ENCODE measurements at regions not wholly inside any gene's neighbourhood (a gene's known extent, or its start where the extent isn't known, plus 50 kb on each side); places are given as distances from the start of the nearest gene placed in this dataset.
A peak's percentile ranks its signal among the peaks of the same experiment; 100 is the strongest.
"Not testable (repeated sequence)": the region's sequence is repeated elsewhere in the genome, so short reads cannot be mapped to it uniquely, and the experiment has no call there.

DNA sequence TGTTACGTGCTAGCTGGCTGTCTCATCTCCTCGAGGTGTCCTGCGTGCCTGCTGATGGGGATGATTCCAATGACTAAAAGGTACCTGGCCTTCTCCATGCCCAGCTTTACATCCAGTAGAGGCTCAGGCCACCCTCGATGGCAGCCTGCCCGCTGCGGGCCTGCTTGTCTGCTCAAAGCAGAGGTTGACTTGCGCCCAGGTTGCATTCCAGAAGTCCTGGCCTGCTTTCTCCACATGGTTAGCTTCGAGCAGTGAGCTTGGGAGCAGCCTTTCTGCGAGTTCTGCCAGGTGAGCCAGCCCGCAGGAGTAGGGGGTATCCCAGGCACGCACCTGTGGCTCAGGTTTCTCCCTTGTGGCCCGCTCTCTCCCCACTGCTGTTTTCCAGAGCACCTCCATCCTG is 175.0 kb upstream of the PLGLB2 start:
- not testable (repeated sequence) for DNase-seq (ENCODE audit: low read depth in 2 of 2)

DNA sequence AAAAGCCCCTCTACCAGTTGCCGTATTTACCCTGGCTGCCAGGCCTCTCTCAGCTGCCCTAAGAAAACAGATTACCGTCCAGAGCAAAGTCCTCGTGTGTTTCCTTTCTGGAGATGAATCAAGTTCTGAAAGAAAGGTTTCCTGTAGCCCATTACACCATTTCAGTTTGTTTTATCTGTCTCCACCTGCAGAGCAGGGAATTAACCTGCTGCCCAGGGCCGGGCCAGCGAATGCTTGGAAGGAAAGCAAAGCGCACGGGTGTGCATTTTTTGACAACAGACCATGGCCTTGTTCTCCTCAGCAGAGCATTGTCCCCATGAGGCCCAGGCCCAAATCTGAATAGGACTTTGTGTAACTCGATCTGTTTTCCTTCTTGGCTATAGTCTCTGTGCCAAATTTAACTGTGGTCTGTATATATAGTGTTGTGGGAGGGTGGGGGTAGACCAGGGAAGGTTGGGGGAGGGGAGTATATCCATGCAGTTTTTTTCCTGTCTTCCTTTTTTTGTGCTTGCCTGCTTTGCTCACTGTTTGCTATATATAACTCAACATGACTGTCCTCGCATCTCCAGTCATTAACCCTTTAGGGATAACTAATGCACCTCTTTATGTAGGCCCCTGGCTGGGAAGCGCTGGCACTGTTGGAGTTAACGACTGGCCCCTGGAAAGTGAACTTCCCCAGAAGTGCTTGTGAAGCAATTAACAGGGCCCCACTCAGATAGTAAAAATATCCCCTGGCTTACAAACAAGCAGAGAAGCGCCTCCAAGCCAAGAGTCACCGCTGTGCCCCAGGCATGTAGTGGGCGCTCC is 174.3 kb upstream of the PLGLB2 start:
- peak in 1 of 2 donors; percentile 61 for DNase-seq (ENCODE audit: low read depth in 2 of 2)

DNA sequence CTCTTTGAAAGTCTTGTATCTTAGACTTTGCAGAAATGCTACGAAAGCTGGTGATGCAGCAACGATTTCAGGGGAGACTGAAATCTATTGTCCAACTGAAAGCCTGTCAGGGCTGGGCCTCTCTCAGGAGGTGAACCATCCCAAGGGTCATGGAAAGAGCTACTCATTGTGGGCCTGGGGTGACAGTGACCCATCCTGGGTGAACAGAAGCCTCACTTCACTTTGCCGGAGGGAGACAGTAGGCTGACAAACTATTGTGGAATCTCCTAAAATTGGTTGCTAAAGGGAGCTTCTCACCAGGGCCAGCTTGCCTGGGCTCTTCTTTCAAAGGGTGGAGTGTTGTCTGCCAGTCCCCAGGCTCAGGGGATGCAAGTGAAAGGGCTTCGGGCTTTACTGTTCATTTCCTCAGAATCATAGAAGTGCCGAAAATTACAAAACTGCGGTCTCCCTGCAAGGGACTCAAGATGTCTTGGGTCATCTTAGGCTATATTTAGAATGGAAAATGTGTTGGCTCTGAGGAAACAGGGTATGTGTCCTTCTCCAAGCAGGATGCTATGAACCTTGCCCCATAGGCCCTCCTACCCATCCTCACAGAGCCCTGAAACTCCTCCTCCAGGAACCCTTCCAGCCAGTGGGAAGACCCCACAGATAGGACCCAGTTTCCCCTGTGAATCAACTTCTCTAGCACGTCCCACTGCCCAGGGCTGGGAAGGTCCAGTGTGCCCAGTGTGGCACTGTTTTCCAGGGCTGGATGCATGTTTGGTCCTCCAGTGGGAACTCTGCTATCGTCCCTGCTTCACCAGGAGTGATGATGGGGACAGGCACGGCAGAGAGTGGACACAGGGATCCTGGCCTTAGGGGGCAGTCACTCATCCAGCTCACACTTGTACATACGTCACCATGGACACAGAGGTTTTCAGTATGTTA is 173.4 kb upstream of the PLGLB2 start:
- DNase-seq (ENCODE audit: low read depth in 2 of 2): not testable (repeated sequence)

DNA sequence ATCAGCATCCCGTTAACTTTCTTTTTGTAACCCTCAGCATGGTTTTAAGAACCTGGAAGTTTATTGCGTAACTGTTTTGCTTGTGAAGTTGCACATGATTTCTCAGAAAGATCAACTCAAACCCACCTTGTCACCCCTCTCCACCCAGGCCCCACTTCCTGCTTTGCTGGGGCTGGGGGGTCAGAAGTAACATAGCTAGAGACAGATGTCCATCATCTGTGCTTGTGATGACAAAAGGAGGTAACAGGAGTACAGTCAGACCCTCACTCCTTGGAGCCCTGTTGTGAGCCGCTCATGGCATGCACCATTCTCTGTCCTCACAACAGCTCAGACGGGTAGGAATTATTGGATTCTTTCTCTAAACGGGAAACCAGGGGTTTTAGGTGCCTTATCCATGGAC is 172.7 kb upstream of the PLGLB2 start:
- not testable (repeated sequence) for DNase-seq (ENCODE audit: low read depth in 2 of 2)

DNA sequence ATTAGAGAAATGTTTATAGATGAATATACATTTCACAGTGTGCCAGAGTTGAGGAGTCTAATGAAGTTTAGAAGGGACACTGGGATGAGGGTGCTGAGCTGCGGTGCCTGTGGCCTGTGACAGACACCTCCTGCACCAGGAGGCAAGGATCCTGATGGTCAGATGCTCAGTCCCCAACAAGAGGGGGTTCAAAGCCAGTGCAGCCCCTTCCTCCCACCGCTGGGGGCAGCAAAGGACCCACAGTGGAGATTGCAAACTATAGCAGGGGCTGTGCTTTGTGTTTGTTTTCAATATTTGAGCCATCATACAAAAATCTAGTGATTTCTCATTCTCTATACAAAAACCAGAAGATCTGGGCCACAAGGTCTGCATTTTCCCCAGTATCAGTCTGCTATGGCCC is 170.5 kb upstream of the PLGLB2 start:
- not testable (repeated sequence) for DNase-seq (ENCODE audit: low read depth in 2 of 2)

DNA sequence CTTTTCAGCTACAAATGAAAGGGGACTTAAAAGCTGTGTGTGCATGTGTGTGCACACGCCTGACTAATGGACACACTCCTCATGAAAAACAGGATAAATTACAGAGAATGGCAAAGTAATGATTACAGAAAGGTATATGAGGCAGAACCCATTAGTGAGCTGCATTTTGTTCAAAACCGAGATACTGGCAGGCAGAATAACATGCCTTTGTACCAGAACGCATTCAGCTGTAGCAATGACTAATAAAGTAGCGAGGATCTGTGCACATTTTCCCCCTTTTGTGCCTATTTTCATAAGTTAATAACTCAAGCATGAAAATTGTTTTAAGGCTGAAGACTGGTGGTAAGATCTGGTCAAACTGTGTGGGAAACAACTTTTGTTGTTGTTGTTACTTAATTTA is 165.7 kb upstream of the PLGLB2 start:
- DNase-seq (ENCODE audit: low read depth in 2 of 2): not testable (repeated sequence)

DNA sequence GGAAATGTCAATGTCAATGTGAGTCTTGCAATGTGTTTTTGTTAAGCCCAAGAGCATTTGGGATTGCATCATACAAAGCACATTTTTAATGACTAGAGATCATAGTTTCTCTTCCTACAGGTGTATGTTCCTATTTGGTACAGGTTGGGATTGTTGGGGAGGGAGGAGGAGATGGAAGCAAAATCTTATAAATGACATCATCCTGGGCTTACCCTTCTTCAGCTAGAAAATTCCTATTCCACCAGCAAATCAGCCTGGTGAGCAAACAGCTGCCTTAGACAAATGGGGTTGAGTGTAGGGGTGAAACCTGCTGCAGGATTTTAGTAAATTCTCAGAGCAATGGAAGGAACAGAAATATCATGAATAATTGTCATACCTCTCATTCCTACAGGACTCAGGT is 165.3 kb upstream of the PLGLB2 start:
- not testable (repeated sequence) for DNase-seq (ENCODE audit: low read depth in 2 of 2)

DNA sequence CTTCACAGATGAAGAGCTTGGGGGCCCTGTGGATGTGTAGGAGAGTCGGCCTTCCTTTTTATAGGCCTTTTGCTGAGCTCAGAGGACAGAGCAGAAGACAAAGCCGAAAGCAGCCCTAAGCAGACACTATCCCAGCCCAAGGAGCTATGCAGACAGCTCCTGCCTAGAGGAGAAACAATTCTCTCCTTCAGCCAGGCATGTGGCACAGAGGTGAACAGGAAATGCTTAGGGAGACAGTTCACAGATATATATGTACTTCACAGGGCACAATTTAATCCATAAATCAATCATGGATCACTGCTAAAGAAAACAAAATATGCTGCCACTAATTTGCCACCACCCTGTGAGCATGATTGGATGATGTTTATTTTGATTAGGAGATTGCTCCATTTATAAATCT is 164.5 kb upstream of the PLGLB2 start:
- DNase-seq (ENCODE audit: low read depth in 2 of 2): not testable (repeated sequence)

DNA sequence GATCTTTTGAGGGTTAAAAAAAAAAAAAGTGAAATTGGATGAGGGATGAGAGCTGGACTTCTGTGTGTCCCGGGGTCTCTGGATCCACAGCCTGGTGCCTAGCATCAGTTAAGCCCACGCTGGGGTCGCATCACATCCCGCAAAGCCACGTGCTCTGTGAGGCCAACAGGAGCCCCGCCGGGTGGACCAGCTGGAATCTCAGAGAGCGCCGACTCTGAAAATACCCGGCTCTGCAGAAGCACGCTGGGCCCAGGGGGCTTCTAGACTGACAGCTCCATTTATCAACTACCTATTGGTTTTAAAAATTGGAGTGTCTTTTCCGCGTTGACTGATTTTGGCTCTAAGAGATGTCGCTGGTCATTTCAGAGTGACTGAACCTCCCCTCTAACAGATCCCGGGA is 164.1 kb upstream of the PLGLB2 start:
- not testable (repeated sequence) for DNase-seq (ENCODE audit: low read depth in 2 of 2)

DNA sequence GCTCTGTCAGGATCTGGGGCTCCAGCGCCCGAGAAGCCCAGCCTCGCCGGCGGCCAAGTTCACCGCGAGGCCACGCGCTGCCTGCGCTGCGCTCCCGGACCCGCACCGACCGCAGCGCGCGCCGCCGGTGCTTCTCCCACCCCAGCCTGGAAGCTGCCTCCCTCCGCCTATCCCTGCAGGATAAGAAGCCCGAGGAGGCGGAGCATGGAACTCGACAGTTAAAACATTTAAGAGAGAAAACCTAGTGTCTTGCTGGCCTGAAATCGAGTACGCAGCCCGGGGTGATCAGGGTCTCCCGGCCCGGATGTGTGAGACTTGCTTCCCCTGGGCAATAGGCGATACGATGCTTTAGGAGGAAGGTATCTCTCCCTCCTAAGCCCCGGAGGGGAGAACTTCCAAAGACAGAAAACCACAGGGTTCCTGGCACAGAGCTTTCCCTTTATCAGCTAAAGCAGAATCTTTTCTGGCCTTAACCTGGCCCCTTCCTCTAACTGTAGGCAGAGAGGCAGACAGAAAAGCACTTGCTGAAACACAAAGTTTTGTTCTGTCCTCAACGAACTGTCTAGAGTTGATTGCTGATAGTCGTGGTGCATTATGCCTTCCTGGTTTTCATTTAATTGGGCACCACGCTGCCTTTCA is 163.5 kb upstream of the PLGLB2 start:
- DNase-seq (ENCODE audit: low read depth in 2 of 2): not testable (repeated sequence)

DNA sequence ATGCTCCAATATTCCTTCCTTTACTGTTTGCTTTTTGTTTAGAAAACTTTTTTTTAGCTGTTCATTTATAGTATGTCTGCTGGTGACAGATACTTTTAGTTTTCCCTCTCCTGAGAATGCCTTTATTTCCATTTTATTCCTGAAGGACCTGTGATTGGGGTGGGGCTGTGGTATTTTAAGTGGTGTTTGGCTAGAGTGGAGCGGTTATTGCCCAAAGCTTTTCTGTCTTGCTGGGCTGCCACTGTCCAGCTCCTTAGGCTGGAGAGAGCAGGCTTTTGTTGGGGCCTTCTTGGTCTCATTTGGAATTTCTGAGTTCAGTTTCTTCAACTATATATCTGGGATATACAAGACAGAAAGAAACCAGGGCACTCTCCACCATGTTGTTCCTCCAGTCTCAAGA is 160.0 kb upstream of the PLGLB2 start:
- not testable (repeated sequence) for DNase-seq (ENCODE audit: low read depth in 2 of 2)

DNA sequence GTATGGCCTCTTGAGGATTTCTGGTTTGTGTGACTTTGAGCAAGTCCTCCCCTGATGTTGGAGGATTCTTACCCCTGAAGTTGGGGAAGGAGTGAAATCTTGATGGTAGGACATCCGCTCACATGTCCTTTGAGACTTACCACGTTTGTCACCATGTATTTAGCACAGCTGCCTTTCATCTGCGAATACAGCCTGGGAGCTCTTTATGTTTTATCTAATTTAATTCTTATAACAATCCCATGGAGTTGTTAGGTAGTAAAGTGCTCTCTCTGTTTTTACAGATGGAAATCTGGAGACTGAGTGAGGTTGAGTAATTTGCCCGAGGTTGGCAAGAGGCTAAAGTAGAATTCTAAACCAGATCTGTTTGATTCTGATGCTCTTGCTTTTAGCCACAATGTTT is 154.9 kb upstream of the PLGLB2 start:
- DNase-seq (ENCODE audit: low read depth in 2 of 2): not testable (repeated sequence)

DNA sequence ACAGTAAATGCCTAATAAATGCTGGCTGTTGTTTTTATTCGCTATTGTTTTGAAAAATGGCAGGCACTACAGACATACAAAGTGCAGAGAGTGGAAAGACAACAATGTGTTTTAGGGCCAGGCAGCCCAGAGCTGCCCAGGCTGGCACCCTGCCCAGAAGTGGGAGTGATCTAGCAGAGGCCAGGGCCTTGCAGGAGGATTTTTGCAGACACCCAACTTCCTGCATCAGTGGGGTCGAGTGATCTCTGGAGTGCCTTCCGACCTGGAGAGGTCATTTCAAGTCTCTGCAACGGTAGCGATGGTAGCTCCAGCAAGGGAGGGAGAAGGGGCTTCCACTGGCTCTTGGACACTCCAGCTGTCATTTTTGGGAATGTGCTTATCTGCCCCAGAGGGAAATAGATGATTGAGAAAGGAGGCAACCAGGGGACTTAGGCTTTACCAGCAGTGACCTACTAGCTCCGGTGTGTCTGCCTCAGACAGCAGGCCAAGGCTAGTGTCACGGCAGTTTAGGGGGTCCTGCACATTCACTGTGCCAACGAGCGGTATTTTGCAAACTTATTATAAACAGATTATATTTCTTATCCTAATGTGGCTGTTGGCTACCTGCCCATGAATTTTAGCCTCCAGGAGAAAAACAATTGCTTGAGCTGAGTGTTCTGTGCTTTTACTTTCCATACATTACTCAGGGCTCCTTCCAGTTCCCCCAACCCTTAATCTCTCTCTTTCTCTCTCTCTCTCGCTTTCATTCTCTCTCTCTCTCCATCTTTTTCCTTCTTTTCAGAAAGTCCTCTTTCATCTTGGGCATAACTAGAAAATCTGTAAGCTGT is 153.9 kb upstream of the PLGLB2 start:
- peak; percentile 48 to 88 for DNase-seq (ENCODE audit: low read depth in 2 of 2)

DNA sequence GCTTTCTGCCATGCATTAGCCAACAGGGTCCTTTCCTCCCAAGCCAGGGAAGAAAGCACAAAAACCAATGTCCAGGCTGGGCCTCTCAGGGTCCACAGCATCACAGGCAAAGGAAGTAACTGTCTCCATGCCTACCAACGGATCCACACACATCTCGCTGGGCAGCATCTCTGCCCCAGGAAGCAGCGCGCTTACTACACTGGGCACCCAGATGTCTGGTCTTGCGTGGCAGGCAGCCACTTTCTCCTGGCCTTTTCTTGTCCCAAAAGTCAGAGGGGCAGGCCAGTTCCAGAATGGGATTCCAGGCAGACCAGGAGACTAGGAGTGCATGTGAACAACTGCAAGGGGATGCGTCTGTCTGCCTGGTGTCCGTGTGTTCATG is 153.3 kb upstream of the PLGLB2 start:
- not testable (repeated sequence) for DNase-seq (ENCODE audit: low read depth in 2 of 2)

DNA sequence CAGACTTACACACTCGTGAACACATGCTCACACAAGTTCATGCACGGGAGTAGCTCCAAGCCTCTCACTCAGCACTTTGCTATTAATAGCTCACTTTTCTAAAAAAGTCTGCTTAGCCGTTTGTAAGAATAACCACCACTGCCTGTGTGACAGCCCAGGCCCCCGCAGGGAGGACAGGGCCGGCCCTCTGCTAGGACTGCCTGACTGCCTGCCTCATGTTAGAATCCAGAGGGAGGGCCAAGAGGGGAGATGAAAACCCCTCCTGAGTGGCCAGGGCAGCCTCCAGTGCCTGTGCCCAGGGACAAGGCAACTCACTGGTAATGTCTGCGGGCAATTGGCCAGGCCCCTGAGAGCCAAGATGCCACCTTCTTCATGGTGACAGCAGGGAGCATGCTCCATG is 152.9 kb upstream of the PLGLB2 start:
- peak in 1 of 2 donors; percentile 8 for DNase-seq (ENCODE audit: low read depth in 2 of 2)

DNA sequence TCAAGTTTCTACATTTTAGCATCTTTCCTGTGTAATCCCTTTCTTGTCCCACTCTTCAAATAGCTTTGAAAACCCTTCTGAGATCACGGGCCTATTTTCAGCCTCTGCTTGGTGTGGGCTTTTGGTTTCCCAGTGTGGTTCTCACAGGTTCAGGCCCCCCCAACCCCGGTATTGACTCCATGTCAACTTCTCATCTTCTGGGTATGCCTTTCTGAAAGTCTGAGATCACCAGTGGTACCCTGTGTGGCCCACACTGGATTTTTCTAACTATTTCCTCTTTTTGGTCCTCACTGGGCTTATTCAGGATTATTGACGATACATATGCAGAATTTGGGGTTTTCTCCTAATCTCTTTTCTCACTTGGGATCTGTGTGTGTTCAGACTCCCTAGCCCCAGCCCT is 146.9 kb upstream of the PLGLB2 start:
- DNase-seq (ENCODE audit: low read depth in 2 of 2): not testable (repeated sequence)

DNA sequence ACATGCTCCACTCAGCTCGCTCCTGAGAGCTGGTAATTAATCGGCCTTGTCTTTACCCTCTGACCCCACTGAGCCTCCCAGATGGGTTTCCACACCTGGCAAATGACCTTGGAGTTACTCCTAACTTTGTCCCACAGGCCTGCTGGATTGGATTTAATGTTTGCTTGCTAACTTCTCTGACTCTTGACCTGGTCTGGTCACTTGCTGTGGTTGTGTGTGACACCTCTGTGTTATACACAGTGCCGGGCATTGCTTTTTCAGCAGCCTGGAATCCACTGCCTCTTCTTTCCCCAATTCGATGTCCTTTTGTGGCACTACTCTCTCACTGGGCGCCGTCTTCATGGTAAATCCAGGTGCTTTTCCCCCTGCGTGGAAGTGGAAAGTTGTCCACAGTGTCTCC is 145.8 kb upstream of the PLGLB2 start:
- DNase-seq (ENCODE audit: low read depth in 2 of 2): not testable (repeated sequence)

DNA sequence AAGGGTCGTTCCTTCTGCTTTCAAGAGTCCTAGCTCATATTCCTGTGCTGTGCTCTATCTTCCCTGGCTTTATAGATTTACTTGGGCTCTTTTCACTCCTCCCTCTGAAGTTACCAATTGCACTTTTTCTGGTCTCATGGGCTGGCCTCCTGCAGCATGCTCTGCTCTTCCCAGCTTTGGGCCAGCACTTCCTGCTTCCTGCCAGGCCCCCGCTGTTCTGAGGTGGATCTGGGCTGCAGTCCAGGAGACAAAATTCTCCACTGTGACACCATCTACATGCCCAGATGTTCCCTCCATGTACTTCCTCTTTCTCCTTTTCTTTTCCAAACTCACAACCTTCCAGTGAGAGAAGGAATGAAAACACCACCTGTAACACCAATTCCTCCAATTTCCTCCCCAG is 145.2 kb upstream of the PLGLB2 start:
- not testable (repeated sequence) for DNase-seq (ENCODE audit: low read depth in 2 of 2)

DNA sequence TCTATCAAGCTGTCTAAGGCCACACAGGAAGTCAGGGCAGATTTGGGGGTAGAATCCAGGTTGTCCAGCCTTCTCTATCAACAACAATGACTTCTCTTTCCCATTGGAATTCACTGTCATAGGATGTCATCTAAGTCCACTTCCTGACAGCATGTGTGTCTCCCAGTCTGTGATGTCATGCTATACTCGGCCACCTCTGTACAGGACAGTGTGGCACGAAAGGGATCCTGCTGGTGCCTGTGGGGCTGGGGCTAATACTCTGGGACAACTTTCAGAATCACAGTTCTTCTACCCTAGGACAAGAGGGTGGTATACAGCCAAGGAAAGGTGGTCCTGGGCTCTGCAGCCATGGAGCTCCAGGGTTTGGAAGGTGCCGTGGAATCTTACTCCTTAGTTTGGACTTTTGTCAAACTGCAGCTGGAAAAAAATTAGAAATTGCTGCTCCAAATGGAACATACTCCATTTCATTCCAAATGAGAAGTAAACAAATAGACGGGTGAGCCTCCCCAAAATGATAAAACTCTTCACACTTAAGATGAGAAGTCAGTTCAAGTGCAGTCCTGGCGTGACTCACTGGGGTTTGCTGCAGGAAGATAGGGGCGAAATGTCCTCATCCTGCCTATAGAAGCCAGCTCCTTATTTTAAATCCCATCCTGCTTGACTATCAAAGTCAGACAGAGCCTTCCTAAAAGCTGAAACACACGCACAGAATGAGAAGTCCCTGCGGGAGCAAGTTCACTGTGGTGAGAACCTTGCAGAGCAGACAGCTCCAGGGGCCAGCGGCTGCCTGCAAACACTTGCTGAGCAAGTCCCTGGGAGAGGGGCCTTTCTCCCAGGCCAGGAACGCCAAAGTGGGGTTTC is 144.2 kb upstream of the PLGLB2 start:
- DNase-seq (ENCODE audit: low read depth in 2 of 2): peak in 1 of 2 donors; percentile 67

DNA sequence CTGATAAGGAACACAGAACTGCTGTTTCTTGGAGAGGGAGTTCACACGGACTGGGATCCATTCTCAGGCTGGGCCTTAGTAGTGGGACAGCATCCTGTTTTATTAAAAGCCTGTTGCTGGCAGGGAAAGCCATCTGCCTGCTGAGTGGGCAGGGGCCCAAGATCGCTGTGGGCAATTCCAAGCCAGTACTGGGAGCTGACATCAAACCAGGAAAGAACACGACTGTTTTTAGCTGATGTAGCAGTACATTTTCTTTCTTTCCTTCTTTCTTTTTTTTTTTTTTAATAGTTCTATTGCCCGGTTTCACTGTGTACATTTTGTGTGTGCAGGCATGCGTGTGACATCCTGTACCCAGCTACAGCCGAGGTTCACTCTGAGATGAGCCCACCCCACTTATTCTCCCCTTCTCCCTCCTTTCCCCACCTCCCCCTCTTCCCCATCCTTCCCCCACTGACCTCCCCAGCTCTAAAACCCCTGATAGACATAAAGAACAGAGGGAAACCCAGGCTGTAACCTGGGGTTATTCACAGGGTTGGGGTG is 143.5 kb upstream of the PLGLB2 start:
- peak in 1 of 2 donors; percentile 76 for DNase-seq (ENCODE audit: low read depth in 2 of 2)
